ENCODE measurements at regions not wholly inside any gene's neighbourhood (a gene's known extent, or its start where the extent isn't known, plus 50 kb on each side); places are given as distances from the start of the nearest gene placed in this dataset.

- Mint-ChIP-seq H3K4me1 (ENCODE audit: low read depth) (no peaks in the 10 kb centered on the region), H3K4me3 (no peak overlapping the region), H3K36me3 (ENCODE audit: low read depth) (no peaks in the 10 kb centered on the region), H3K27ac (no peak overlapping the region), H3K9me3 (peaks cover 21% of the 10 kb centered on the region), H3K27me3 (ENCODE audit: low read depth) (no peaks in the 10 kb centered on the region)
- no peak for DNase-seq (ENCODE audit: low spot score)
These were observed 580.9 kb upstream of the ZFP42 start for GRCh38 chr4:187414716-187415115.

- H3K4me1 Mint-ChIP-seq (ENCODE audit: low read depth): no peaks in the 10 kb centered on the region
- no peak overlapping the region for H3K27ac Mint-ChIP-seq
- no peaks in the 10 kb centered on the region for H3K36me3 Mint-ChIP-seq (ENCODE audit: low read depth)
- no peak for DNase-seq (ENCODE audit: low spot score)
- H3K4me3 Mint-ChIP-seq: no peak overlapping the region
- H3K9me3 Mint-ChIP-seq: peaks cover 23% of the 10 kb centered on the region
- H3K27me3 Mint-ChIP-seq (ENCODE audit: low read depth): no peaks in the 10 kb centered on the region
These were observed 580.3 kb upstream of the ZFP42 start for GRCh38 chr4:187415231-187415630.

GRCh38 chr4:187416216-187416615, 579.4 kb upstream of the ZFP42 start:
- no peak overlapping the region for H3K4me3 Mint-ChIP-seq
- no peaks in the 10 kb centered on the region for H3K4me1 Mint-ChIP-seq (ENCODE audit: low read depth)
- no peak overlapping the region for H3K27ac Mint-ChIP-seq
- peaks cover 23% of the 10 kb centered on the region for H3K9me3 Mint-ChIP-seq
- H3K27me3 Mint-ChIP-seq (ENCODE audit: low read depth): no peaks in the 10 kb centered on the region
- H3K36me3 Mint-ChIP-seq (ENCODE audit: low read depth): no peaks in the 10 kb centered on the region
- DNase-seq (ENCODE audit: low spot score): no peak

GRCh38 chr4:187417721-187418120, 577.9 kb upstream of the ZFP42 start:
- H3K4me1 Mint-ChIP-seq (ENCODE audit: low read depth): no peaks in the 10 kb centered on the region
- no peaks in the 10 kb centered on the region for H3K27me3 Mint-ChIP-seq (ENCODE audit: low read depth)
- no peak overlapping the region for H3K4me3 Mint-ChIP-seq
- H3K9me3 Mint-ChIP-seq: peaks cover 34% of the 10 kb centered on the region
- H3K27ac Mint-ChIP-seq: no peak overlapping the region
- peaks cover 2% of the 10 kb centered on the region for H3K36me3 Mint-ChIP-seq (ENCODE audit: low read depth)
- DNase-seq (ENCODE audit: low spot score): no peak

GRCh38 chr4:187422655-187423054, 572.9 kb upstream of the ZFP42 start:
- H3K27me3 Mint-ChIP-seq (ENCODE audit: low read depth): no peaks in the 10 kb centered on the region
- peaks cover 40% of the 10 kb centered on the region for H3K9me3 Mint-ChIP-seq
- H3K27ac Mint-ChIP-seq: no peak overlapping the region
- no peaks in the 10 kb centered on the region for H3K4me1 Mint-ChIP-seq (ENCODE audit: low read depth)
- peaks cover 2% of the 10 kb centered on the region for H3K36me3 Mint-ChIP-seq (ENCODE audit: low read depth)
- no peak overlapping the region for H3K4me3 Mint-ChIP-seq
- DNase-seq (ENCODE audit: low spot score): no peak

GRCh38 chr4:187424636-187425035, 570.9 kb upstream of the ZFP42 start:
- H3K4me3 Mint-ChIP-seq: no peak overlapping the region

GRCh38 chr4:187426511-187426910, 569.1 kb upstream of the ZFP42 start:
- H3K27me3 Mint-ChIP-seq (ENCODE audit: low read depth): no peaks in the 10 kb centered on the region

More at GRCh38 chr4:187424636-187425035, 570.9 kb upstream of the ZFP42 start:
- Mint-ChIP-seq H3K4me1 (ENCODE audit: low read depth) (no peaks in the 10 kb centered on the region), H3K27ac (no peak overlapping the region), H3K9me3 (peaks cover 27% of the 10 kb centered on the region), H3K27me3 (ENCODE audit: low read depth) (no peaks in the 10 kb centered on the region), H3K36me3 (ENCODE audit: low read depth) (peaks cover 2% of the 10 kb centered on the region)
- DNase-seq (ENCODE audit: low spot score): no peak

GRCh38 chr4:187432310-187432709, 563.3 kb upstream of the ZFP42 start:
- H3K27ac Mint-ChIP-seq: no peak overlapping the region
- no peak for DNase-seq (ENCODE audit: low spot score)
- H3K4me1 Mint-ChIP-seq (ENCODE audit: low read depth): no peaks in the 10 kb centered on the region
- peaks cover 30% of the 10 kb centered on the region for H3K9me3 Mint-ChIP-seq
- no peaks in the 10 kb centered on the region for H3K36me3 Mint-ChIP-seq (ENCODE audit: low read depth)
- no peak overlapping the region for H3K4me3 Mint-ChIP-seq
- no peaks in the 10 kb centered on the region for H3K27me3 Mint-ChIP-seq (ENCODE audit: low read depth)

More at GRCh38 chr4:187426511-187426910, 569.1 kb upstream of the ZFP42 start:
- H3K4me1 Mint-ChIP-seq (ENCODE audit: low read depth): no peaks in the 10 kb centered on the region
- no peak for DNase-seq (ENCODE audit: low spot score)
- H3K27ac Mint-ChIP-seq: no peak overlapping the region
- peaks cover 34% of the 10 kb centered on the region for H3K9me3 Mint-ChIP-seq
- peaks cover 2% of the 10 kb centered on the region for H3K36me3 Mint-ChIP-seq (ENCODE audit: low read depth)
- no peak overlapping the region for H3K4me3 Mint-ChIP-seq

GRCh38 chr4:187433141-187433540, 562.4 kb upstream of the ZFP42 start:
- no peak overlapping the region for H3K27ac Mint-ChIP-seq
- H3K9me3 Mint-ChIP-seq: peaks cover 35% of the 10 kb centered on the region
- no peaks in the 10 kb centered on the region for H3K27me3 Mint-ChIP-seq (ENCODE audit: low read depth)
- H3K4me1 Mint-ChIP-seq (ENCODE audit: low read depth): no peaks in the 10 kb centered on the region
- H3K36me3 Mint-ChIP-seq (ENCODE audit: low read depth): no peaks in the 10 kb centered on the region
- no peak overlapping the region for H3K4me3 Mint-ChIP-seq
- no peak for DNase-seq (ENCODE audit: low spot score)

- H3K27ac Mint-ChIP-seq: no peak overlapping the region
- H3K9me3 Mint-ChIP-seq: peaks cover 30% of the 10 kb centered on the region
- DNase-seq (ENCODE audit: low spot score): no peak
- H3K4me3 Mint-ChIP-seq: no peak overlapping the region
- no peaks in the 10 kb centered on the region for H3K4me1 Mint-ChIP-seq (ENCODE audit: low read depth)
- H3K27me3 Mint-ChIP-seq (ENCODE audit: low read depth): no peaks in the 10 kb centered on the region
- no peaks in the 10 kb centered on the region for H3K36me3 Mint-ChIP-seq (ENCODE audit: low read depth)
These were observed 559.3 kb upstream of the ZFP42 start for GRCh38 chr4:187436251-187436650.

- DNase-seq (ENCODE audit: low spot score): no peak
- H3K27me3 Mint-ChIP-seq (ENCODE audit: low read depth): no peaks in the 10 kb centered on the region
These were observed 551.5 kb upstream of the ZFP42 start for GRCh38 chr4:187444061-187444460.

GRCh38 chr4:187449702-187450101, 545.9 kb upstream of the ZFP42 start:
- Mint-ChIP-seq H3K27me3 (ENCODE audit: low read depth) (no peaks in the 10 kb centered on the region), H3K27ac (no peak overlapping the region), H3K4me3 (no peak overlapping the region), H3K4me1 (ENCODE audit: low read depth) (no peaks in the 10 kb centered on the region), H3K9me3 (peaks cover 12% of the 10 kb centered on the region), H3K36me3 (ENCODE audit: low read depth) (no peaks in the 10 kb centered on the region)
- no peak for DNase-seq (ENCODE audit: low spot score)

More at GRCh38 chr4:187444061-187444460, 551.5 kb upstream of the ZFP42 start:
- peaks cover 25% of the 10 kb centered on the region for H3K9me3 Mint-ChIP-seq
- H3K36me3 Mint-ChIP-seq (ENCODE audit: low read depth): no peaks in the 10 kb centered on the region
- no peak overlapping the region for H3K27ac Mint-ChIP-seq
- H3K4me3 Mint-ChIP-seq: no peak overlapping the region
- no peaks in the 10 kb centered on the region for H3K4me1 Mint-ChIP-seq (ENCODE audit: low read depth)

GRCh38 chr4:187451776-187452175, 543.8 kb upstream of the ZFP42 start:
- no peak for DNase-seq (ENCODE audit: low spot score)
- H3K36me3 Mint-ChIP-seq (ENCODE audit: low read depth): no peaks in the 10 kb centered on the region
- H3K9me3 Mint-ChIP-seq: peaks cover 14% of the 10 kb centered on the region
- no peak overlapping the region for H3K27ac Mint-ChIP-seq
- H3K4me3 Mint-ChIP-seq: no peak overlapping the region
- no peaks in the 10 kb centered on the region for H3K4me1 Mint-ChIP-seq (ENCODE audit: low read depth)
- no peaks in the 10 kb centered on the region for H3K27me3 Mint-ChIP-seq (ENCODE audit: low read depth)

GRCh38 chr4:187460016-187460415, 535.6 kb upstream of the ZFP42 start:
- Mint-ChIP-seq H3K36me3 (ENCODE audit: low read depth) (no peaks in the 10 kb centered on the region), H3K4me1 (ENCODE audit: low read depth) (no peaks in the 10 kb centered on the region), H3K27me3 (ENCODE audit: low read depth) (no peaks in the 10 kb centered on the region), H3K4me3 (no peak overlapping the region), H3K9me3 (peaks cover 20% of the 10 kb centered on the region), H3K27ac (no peak overlapping the region)
- no peak for DNase-seq (ENCODE audit: low spot score)

GRCh38 chr4:187464573-187464972, 531.0 kb upstream of the ZFP42 start:
- Mint-ChIP-seq H3K4me3 (no peak overlapping the region), H3K4me1 (ENCODE audit: low read depth) (no peaks in the 10 kb centered on the region), H3K9me3 (peaks cover 13% of the 10 kb centered on the region), H3K27me3 (ENCODE audit: low read depth) (no peaks in the 10 kb centered on the region), H3K36me3 (ENCODE audit: low read depth) (no peaks in the 10 kb centered on the region), H3K27ac (no peak overlapping the region)
- no peak for DNase-seq (ENCODE audit: low spot score)

Data from T-helper 2 cell treated with Interferon-gamma antibody and Interleukin-4, amounts not matched to agents 5 μg/mL and 100 μg/mL, for 36 hours (primary cell).